GM21447 (cell line): ENCODE measurements at regions not wholly inside any gene's neighbourhood (a gene's known extent, or its start where the extent isn't known, plus 50 kb on each side); places are given as distances from the start of the nearest gene placed in this dataset.
"Not testable (repeated sequence)": the region's sequence is repeated elsewhere in the genome, so short reads cannot be mapped to it uniquely, and the experiment has no call there.

ENCODE experiments used
- ATAC-seq: cut with Tn5 transposase; IDR thresholded peaks from one replicate; pipeline ENCODE4 v1.9.1; 2021; ENCODE audit not compliant: unreplicated experiment

- no peak for ATAC-seq
These were observed 142.5 kb downstream of the LCA5 start for GRCh38 chr6:79394690-79395089.

GRCh38 chr6:79392094-79392493 lies 145.1 kb downstream of the LCA5 start:
- ATAC-seq: no peak

DNA sequence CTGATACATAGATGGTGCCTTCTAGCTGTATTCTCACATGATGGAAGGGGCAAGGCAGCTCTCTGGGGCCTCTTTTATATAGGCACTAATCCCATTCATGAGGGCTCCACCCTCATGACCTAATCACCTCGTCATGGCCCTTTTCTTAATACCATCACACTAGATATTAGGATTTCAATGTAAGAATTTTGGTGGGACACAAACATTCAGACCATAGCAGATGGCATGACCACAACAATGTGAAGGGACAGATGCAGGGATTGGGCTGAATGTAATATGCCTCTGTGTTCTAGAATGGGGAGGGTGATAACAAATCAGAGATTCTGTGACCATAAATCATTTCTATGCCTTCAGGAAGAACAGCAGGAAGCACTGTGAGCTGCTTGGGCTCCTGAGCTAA lies 145.8 kb downstream of the LCA5 start:
- no peak for ATAC-seq

GRCh38 chr6:79385893-79386292 lies 151.3 kb downstream of the LCA5 start:
- no peak for ATAC-seq

- ATAC-seq: no peak
These were observed 150.9 kb upstream of the HMGN3 start for GRCh38 chr6:79385333-79385732.

DNA sequence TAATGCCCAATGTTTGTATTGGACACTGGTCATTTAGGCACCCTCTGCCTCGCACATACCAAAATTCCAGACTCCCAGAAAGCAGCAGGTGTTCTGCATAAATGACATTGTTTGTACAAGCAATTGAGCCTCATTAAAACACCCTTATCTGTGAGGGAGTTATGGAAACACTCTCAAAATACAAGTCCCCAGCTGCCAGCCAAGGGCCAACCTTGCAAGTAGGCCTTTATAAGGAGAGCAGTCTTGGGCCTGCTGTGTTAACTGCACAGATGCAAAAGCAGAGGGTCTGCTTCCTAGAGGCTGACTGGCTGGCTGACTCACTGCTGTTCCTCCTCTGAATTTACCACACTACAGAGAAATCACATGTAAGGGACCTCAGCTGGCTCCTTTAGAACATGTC lies 150.4 kb upstream of the HMGN3 start:
- ATAC-seq: no peak

DNA sequence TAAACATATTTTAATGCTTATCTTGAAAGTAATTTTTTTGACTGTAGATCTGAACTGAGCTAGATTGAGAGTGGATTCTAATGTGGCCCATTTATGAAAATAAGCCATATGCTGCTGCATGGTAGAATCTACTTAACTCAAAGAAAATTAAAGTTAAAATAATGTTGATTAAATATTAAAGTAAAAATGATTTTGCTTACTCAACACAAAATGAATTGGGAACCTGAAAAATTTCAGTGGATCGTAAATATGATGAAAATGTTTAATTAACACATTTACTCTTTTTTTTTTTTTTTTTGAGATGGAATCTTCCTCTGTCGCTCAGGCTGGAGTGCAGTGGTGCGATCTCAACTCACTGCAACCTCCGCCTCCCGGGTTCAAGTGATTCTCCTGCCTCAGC lies 144.5 kb upstream of the HMGN3 start:
- ATAC-seq: no peak

GRCh38 chr6:79377888-79378348 lies 143.4 kb upstream of the HMGN3 start:
- ATAC-seq: no peak

- no peak for ATAC-seq
These were observed 142.6 kb upstream of the HMGN3 start for GRCh38 chr6:79377047-79377446.

GRCh38 chr6:79375635-79376337 lies 141.3 kb upstream of the HMGN3 start:
- ATAC-seq: no peak

GRCh38 chr6:79374308-79374707 lies 139.8 kb upstream of the HMGN3 start:
- ATAC-seq: no peak

DNA sequence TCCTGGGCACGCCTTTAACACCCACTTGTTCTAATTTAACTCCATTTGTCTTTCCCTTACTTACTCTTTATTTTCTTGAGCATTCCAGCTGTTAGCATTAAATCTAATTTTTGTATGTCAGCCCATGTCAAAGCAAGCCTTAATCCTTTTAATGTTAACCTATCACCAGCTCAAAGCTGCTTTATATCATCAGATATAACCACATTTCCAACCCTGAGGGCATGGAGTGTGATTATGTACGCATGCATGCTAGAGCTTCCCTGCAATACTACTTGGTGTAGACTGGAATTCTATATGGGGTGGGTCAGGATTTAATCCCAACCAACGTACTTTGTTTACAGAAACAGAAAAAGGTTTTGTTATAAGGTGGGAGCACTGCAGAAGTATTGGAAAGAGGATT lies 139.4 kb upstream of the HMGN3 start:
- ATAC-seq: no peak

DNA sequence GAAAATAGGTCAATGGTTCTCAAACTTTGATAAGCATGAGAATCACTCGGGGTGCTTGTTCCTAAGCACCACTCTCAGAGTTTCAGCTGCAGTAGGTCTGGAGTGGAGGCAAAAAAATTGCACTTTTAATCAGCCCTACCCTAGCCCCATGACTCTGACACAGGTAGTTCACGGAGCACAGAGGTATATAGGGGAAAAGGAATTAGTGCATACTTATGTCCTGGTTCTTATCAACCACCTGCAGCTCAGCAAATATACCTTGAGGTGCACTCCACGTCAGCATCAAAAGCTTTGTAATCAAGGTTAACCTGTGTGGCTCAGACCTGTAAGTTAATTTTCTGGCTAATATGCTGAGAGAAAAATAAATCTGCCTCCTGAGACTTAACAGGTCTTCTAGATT lies 138.8 kb upstream of the HMGN3 start:
- no peak for ATAC-seq

- ATAC-seq: no peak
These were observed 138.3 kb upstream of the HMGN3 start for GRCh38 chr6:79372757-79373156.

GRCh38 chr6:79369026-79369425 lies 134.5 kb upstream of the HMGN3 start:
- ATAC-seq: no peak

- not testable (repeated sequence) for ATAC-seq
These were observed 129.0 kb upstream of the HMGN3 start for GRCh38 chr6:79363441-79363840.

DNA sequence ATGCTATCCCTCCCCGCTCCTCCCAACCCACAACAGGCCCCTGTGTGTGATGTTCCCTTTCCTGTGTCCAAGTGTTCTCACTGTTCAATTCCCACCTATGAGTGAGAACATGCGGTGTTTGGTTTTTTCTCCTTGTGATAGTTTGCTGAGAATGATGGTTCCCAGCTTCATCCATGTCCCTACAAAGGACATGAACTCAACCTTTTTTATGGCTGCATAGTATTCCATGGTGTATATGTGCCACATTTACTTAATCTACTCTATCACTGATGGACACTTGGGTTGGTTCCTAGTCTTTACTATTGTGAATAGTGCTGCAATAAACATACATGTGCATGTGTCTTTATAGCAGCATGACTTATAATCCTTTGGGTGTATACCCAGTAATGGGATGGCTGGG lies 126.6 kb upstream of the HMGN3 start:
- ATAC-seq: not testable (repeated sequence)

DNA sequence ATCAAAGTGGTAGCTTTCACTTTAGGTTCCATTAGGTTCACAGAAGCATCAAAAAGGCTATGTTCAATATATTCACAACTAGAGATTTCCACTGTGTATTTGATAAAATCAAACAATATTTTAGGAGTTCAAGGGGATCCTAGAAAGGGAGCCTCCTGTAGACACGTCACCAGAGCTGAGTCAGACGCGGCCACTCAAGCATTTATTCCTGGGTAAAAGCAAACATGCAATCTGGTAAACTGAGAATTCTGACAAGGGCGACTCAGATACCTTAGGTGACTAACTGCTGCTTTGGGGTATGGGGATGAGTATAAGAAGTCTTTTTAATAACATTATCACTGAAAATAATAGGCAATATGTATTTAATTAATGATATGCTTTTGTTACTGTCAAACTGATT lies 118.7 kb upstream of the HMGN3 start:
- no peak for ATAC-seq

GRCh38 chr6:79338493-79338892 lies 104.0 kb upstream of the HMGN3 start:
- no peak for ATAC-seq

- ATAC-seq: peak; percentile 97
These were observed 100.7 kb upstream of the HMGN3 start for GRCh38 chr6:79335133-79335674.

GRCh38 chr6:79334674-79335073 lies 100.2 kb upstream of the HMGN3 start:
- no peak for ATAC-seq

GRCh38 chr6:79330704-79331103 lies 96.2 kb upstream of the HMGN3 start:
- ATAC-seq: no peak

GRCh38 chr6:79313254-79313653 lies 78.8 kb upstream of the HMGN3 start:
- no peak for ATAC-seq
